ENCODE measurements at regions not wholly inside any gene's neighbourhood (a gene's known extent, or its start where the extent isn't known, plus 50 kb on each side); places are given as distances from the start of the nearest gene placed in this dataset.

DNA sequence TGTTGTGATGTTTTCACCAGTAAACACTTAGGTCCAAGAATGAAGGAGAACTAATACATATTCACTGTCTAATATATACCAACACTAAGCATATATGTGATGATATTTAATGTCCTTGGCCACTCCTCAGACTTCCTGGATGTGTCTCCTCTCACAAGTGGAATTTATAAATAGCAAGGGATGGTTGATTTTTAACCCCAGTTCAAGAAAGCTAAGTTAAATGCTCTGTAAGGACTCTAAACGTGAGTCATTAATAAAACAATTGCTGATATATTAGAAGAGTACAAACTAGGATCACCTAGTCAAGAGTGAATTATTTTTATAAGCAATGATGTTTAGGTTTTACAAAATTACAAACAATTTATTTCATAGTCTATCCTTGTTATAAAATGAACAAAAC lies 355.9 kb upstream of the TMEM229A start:
- CTCF ChIA-PET = no interaction called here

DNA sequence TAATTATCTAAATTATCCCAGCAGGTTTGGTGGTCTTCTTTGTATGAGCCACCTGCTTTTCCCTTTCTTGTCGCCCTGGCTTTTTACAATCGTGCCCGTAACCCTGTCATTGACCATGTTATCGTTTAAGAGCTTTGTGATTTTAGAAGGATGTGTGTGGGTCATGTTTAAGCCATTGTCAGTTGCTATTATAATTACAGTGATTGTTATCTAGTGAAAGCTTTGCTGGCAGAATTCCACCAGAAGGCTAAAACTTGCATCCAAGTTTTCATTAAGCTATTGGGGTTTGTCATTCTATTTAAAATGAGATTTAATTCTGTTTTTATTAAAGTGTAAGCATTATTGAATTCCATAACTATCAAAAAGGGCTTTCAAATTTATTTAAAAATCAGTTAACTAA lies 354.2 kb upstream of the TMEM229A start:
- CTCF ChIA-PET = no interaction called here
- TF ChIP-seq, protein P1, sequence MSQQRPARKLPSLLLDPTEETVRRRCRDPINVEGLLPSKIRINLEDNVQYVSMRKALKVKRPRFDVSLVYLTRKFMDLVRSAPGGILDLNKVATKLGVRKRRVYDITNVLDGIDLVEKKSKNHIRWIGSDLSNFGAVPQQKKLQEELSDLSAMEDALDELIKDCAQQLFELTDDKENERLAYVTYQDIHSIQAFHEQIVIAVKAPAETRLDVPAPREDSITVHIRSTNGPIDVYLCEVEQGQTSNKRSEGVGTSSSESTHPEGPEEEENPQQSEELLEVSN (IDR thresholded peaks at IDR 0.05; ENCODE audit: borderline replicate concordance, low read depth) = no peak
- TF ChIP-seq TP53 (CRISPR knock-in tag; IDR thresholded peaks at IDR 0.05) (no peak), TFCP2L1 (CRISPR knock-in tag; IDR thresholded peaks at IDR 0.05) (no peak), KDM5A (IDR thresholded peaks at IDR 0.05) (no peak), ESRRA (IDR thresholded peaks at IDR 0.05; ENCODE audit: borderline replicate concordance, low read length) (no peak), CHD2 (IDR thresholded peaks at IDR 0.05; ENCODE audit: low read length, partially characterized antibody) (no peak)
- no peak overlapping the region for H3K27ac ChIP-seq
- 68% methylated on average over 4 of the region's 4 CpGs for WGBS (ENCODE audit: missing lambda C conversion rate)
- no peak for DNase-seq (ENCODE audit: low read depth in 1 of 2, low spot score in 1 of 2)
- no peak overlapping the region for H3K4me2 ChIP-seq
- H3K4me1 ChIP-seq = no peaks in the 10 kb centered on the region
- H3K4me3 ChIP-seq = no peak overlapping the region
- no peaks in the 10 kb centered on the region for H3K9me3 ChIP-seq
- POLR2A ChIA-PET = no interaction called here
- ATAC-seq = no peak
- FAIRE-seq = no peak

More for the DNA sequence above, 355.9 kb upstream of the TMEM229A start:
- no peak overlapping the region for H3K4me2 ChIP-seq
- H3K9me3 ChIP-seq = no peaks in the 10 kb centered on the region
- H3K27ac ChIP-seq = no peak overlapping the region
- H3K4me3 ChIP-seq = no peak overlapping the region
- ATAC-seq (no peak), DNase-seq (ENCODE audit: low read depth in 1 of 2, low spot score in 1 of 2) (no peak), FAIRE-seq (no peak)
- H3K4me1 ChIP-seq = no peaks in the 10 kb centered on the region
- TF ChIP-seq JUNB (IDR thresholded peaks at IDR 0.05) = no peak
- no peak for TF ChIP-seq BHLHE40 (IDR thresholded peaks at IDR 0.05; ENCODE audit: low read depth, low read length)
- TF ChIP-seq POLR2AphosphoS2 (conservative IDR thresholded peaks at IDR 0.05; ENCODE audit: low read length) = no peak
- no peak for TF ChIP-seq PHF8 (IDR thresholded peaks at IDR 0.05; ENCODE audit: borderline replicate concordance, low read depth)
- TF ChIP-seq, protein P2, sequence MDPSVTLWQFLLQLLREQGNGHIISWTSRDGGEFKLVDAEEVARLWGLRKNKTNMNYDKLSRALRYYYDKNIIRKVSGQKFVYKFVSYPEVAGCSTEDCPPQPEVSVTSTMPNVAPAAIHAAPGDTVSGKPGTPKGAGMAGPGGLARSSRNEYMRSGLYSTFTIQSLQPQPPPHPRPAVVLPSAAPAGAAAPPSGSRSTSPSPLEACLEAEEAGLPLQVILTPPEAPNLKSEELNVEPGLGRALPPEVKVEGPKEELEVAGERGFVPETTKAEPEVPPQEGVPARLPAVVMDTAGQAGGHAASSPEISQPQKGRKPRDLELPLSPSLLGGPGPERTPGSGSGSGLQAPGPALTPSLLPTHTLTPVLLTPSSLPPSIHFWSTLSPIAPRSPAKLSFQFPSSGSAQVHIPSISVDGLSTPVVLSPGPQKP (IDR thresholded peaks at IDR 0.05; ENCODE audit: low read depth, low read length) = no peak
- no peak for TF ChIP-seq ZC3H11A (IDR thresholded peaks at IDR 0.05)
- WGBS (ENCODE audit: missing lambda C conversion rate) = 2% methylated on average over 1 of the region's 1 CpG
- POLR2A ChIA-PET = no interaction called here

DNA sequence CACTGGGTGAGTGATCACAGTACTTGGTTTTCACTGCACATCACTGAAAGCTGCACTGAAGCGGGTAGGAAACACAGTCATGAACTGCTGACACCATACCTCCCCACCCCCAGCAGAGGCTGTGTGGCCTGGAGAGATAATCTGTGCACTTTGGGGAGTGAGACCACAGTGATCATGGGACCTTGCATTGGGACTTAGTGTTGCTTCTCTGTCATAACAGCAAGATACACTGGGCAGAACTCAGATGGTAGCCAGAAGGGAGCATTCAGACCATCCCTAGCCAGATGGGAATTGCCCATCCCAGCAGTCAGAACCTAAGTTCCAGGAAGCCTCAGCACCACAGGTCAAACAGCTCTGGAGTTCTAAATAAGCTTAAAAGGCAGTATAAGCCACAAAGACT lies 346.4 kb upstream of the TMEM229A start:
- CTCF ChIA-PET = interaction anchor here (0.6 kb wide), 1 partner anchor 1442 kb away, joined by 3 read pairs; no protein-coding TSS in a partner anchor
- 43% methylated on average over 1 of the region's 1 CpG for WGBS (ENCODE audit: missing lambda C conversion rate)
- no peak for FAIRE-seq
- TF ChIP-seq HOXA7 (CRISPR knock-in tag; IDR thresholded peaks at IDR 0.05) (no peak), RFX5 (IDR thresholded peaks at IDR 0.05) (no peak), POLR2A (IDR thresholded peaks at IDR 0.05; ENCODE audit: low read length) (no peak), HOXB5 (CRISPR knock-in tag; IDR thresholded peaks at IDR 0.05) (no peak), HEYL (CRISPR knock-in tag; IDR thresholded peaks at IDR 0.05) (no peak), PHF8 (IDR thresholded peaks at IDR 0.05; ENCODE audit: borderline replicate concordance, low read depth) (no peak), HDAC2 (IDR thresholded peaks at IDR 0.05) (no peak), GATA3 (IDR thresholded peaks at IDR 0.05; ENCODE audit: borderline replicate concordance) (no peak), CEBPB (IDR thresholded peaks at IDR 0.05) (no peak), MAFK (IDR thresholded peaks at IDR 0.05; ENCODE audit: partially characterized antibody) (no peak), KDM1A (IDR thresholded peaks at IDR 0.05; ENCODE audit: low read depth) (no peak)
- TF ChIP-seq, protein P3, sequence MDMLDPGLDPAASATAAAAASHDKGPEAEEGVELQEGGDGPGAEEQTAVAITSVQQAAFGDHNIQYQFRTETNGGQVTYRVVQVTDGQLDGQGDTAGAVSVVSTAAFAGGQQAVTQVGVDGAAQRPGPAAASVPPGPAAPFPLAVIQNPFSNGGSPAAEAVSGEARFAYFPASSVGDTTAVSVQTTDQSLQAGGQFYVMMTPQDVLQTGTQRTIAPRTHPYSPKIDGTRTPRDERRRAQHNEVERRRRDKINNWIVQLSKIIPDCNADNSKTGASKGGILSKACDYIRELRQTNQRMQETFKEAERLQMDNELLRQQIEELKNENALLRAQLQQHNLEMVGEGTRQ (IDR thresholded peaks at IDR 0.05) = no peak
- TF ChIP-seq, protein P4, sequence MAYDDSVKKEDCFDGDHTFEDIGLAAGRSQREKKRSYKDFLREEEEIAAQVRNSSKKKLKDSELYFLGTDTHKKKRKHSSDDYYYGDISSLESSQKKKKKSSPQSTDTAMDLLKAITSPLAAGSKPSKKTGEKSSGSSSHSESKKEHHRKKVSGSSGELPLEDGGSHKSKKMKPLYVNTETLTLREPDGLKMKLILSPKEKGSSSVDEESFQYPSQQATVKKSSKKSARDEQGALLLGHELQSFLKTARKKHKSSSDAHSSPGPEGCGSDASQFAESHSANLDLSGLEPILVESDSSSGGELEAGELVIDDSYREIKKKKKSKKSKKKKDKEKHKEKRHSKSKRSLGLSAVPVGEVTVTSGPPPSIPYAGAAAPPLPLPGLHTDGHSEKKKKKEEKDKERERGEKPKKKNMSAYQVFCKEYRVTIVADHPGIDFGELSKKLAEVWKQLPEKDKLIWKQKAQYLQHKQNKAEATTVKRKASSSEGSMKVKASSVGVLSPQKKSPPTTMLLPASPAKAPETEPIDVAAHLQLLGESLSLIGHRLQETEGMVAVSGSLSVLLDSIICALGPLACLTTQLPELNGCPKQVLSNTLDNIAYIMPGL (CRISPR knock-in tag; IDR thresholded peaks at IDR 0.05; ENCODE audit: borderline replicate concordance) = no peak
- TF ChIP-seq, protein P5, sequence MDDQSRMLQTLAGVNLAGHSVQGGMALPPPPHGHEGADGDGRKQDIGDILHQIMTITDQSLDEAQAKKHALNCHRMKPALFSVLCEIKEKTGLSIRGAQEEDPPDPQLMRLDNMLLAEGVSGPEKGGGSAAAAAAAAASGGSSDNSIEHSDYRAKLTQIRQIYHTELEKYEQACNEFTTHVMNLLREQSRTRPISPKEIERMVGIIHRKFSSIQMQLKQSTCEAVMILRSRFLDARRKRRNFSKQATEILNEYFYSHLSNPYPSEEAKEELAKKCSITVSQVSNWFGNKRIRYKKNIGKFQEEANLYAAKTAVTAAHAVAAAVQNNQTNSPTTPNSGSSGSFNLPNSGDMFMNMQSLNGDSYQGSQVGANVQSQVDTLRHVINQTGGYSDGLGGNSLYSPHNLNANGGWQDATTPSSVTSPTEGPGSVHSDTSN (IDR thresholded peaks at IDR 0.05) = no peak
- TF ChIP-seq, protein P6, sequence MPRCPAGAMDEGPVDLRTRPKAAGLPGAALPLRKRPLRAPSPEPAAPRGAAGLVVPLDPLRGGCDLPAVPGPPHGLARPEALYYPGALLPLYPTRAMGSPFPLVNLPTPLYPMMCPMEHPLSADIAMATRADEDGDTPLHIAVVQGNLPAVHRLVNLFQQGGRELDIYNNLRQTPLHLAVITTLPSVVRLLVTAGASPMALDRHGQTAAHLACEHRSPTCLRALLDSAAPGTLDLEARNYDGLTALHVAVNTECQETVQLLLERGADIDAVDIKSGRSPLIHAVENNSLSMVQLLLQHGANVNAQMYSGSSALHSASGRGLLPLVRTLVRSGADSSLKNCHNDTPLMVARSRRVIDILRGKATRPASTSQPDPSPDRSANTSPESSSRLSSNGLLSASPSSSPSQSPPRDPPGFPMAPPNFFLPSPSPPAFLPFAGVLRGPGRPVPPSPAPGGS (IDR thresholded peaks at IDR 0.05) = no peak
- TF ChIP-seq, protein P7, sequence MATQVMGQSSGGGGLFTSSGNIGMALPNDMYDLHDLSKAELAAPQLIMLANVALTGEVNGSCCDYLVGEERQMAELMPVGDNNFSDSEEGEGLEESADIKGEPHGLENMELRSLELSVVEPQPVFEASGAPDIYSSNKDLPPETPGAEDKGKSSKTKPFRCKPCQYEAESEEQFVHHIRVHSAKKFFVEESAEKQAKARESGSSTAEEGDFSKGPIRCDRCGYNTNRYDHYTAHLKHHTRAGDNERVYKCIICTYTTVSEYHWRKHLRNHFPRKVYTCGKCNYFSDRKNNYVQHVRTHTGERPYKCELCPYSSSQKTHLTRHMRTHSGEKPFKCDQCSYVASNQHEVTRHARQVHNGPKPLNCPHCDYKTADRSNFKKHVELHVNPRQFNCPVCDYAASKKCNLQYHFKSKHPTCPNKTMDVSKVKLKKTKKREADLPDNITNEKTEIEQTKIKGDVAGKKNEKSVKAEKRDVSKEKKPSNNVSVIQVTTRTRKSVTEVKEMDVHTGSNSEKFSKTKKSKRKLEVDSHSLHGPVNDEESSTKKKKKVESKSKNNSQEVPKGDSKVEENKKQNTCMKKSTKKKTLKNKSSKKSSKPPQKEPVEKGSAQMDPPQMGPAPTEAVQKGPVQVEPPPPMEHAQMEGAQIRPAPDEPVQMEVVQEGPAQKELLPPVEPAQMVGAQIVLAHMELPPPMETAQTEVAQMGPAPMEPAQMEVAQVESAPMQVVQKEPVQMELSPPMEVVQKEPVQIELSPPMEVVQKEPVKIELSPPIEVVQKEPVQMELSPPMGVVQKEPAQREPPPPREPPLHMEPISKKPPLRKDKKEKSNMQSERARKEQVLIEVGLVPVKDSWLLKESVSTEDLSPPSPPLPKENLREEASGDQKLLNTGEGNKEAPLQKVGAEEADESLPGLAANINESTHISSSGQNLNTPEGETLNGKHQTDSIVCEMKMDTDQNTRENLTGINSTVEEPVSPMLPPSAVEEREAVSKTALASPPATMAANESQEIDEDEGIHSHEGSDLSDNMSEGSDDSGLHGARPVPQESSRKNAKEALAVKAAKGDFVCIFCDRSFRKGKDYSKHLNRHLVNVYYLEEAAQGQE (IDR thresholded peaks at IDR 0.05) = no peak

More for the DNA sequence above, 346.4 kb upstream of the TMEM229A start:
- Histone ChIP-seq H3K4me3 (no peak overlapping the region), H3K9me3 (no peaks in the 10 kb centered on the region), H3K4me1 (no peaks in the 10 kb centered on the region), H3K27ac (no peak overlapping the region), H3K4me2 (no peak overlapping the region)
- DNase-seq (ENCODE audit: low read depth in 1 of 2, low spot score in 1 of 2) (no peak), ATAC-seq (no peak)
- POLR2A ChIA-PET = no interaction called here

Data from A549 (cell line).